OCI-LY1 (cell line): ENCODE measurements at regions not wholly inside any gene's neighbourhood (a gene's known extent, or its start where the extent isn't known, plus 50 kb on each side); places are given as distances from the start of the nearest gene placed in this dataset.

Experiments used
- H2AFZ ChIP-seq: fragments of 200-600 bp; sonication (generic), shearing (Covaris generic); 2 replicates; pipeline ENCODE4 v1.6.0; 2014; ENCODE audit warnings: antibody characterized with exemption, mild to moderate bottlenecking, low read length
- H3F3A ChIP-seq: fragments of 200-600 bp; sonication (generic), shearing (Covaris generic); 2 replicates; pipeline ENCODE4 v1.6.0; 2014; ENCODE audit warnings: mild to moderate bottlenecking, antibody characterized with exemption, low read length, moderate library complexity; ENCODE audit not compliant: insufficient read depth
- H3K27ac ChIP-seq: fragments of 200-600 bp; sonication (generic); 2 replicates; pipeline ENCODE4 v1.5.1; 2014; ENCODE audit warnings: low read length, mixed run types, mild to moderate bottlenecking, low read depth; ENCODE audit not compliant: poor library complexity, severe bottlenecking
- H3K27me3 ChIP-seq: fragments of 200-600 bp; sonication (generic); 2 replicates; pipeline ENCODE4 v1.6.0; 2014; ENCODE audit warnings: antibody characterized with exemption, mild to moderate bottlenecking, low read length, moderate library complexity; ENCODE audit not compliant: insufficient read depth
- H3K36me3 ChIP-seq: fragments of 200-600 bp; sonication (generic); 2 replicates; pipeline ENCODE4 v1.6.1; 2014; ENCODE audit warnings: mild to moderate bottlenecking, antibody characterized with exemption, low read length, moderate library complexity, mixed read lengths; ENCODE audit not compliant: insufficient read depth
- H3K4me1 ChIP-seq: fragments of 200-600 bp; sonication (generic); 2 replicates; pipeline ENCODE4 v1.5.1; 2014; ENCODE audit warnings: mild to moderate bottlenecking, low read length, moderate library complexity; ENCODE audit not compliant: insufficient read depth, severe bottlenecking
- H3K4me2 ChIP-seq: fragments of 200-600 bp; sonication (generic), shearing (Covaris generic); 2 replicates; pipeline ENCODE4 v1.6.1; 2014; ENCODE audit warnings: low read length
- H3K4me3 ChIP-seq: fragments of 200-600 bp; sonication (generic); 2 replicates; pipeline ENCODE4 v1.5.1; 2014; ENCODE audit warnings: low read length, low read depth, mild to moderate bottlenecking, mixed read lengths; ENCODE audit not compliant: poor library complexity, severe bottlenecking
- H3K79me2 ChIP-seq: fragments of 200-600 bp; shearing (Covaris generic); 2 replicates; pipeline ENCODE4 v1.6.1; 2016; ENCODE audit warnings: mixed run types, low read length, mixed read lengths; ENCODE audit not compliant: insufficient read depth
- H3K9ac ChIP-seq: fragments of 200-600 bp; sonication (generic), shearing (Covaris generic); 2 replicates; pipeline ENCODE4 v1.6.1; 2014; ENCODE audit warnings: mild to moderate bottlenecking, low read length, mixed read lengths
- H3K9me2 ChIP-seq: fragments of 200-600 bp; sonication (generic), shearing (Covaris generic); 2 replicates; pipeline ENCODE4 v1.6.1; 2014; ENCODE audit warnings: low read depth, mild to moderate bottlenecking, low read length, mixed read lengths
- H3K9me3 ChIP-seq: fragments of 200-600 bp; shearing (Covaris generic); 2 replicates; pipeline ENCODE4 v1.6.1; 2014; ENCODE audit warnings: low read length, mixed read lengths
- H4K20me1 ChIP-seq: fragments of 200-600 bp; sonication (generic), shearing (Covaris generic); 2 replicates; pipeline ENCODE4 v1.6.0; 2016; ENCODE audit warnings: mild to moderate bottlenecking, low read length; ENCODE audit not compliant: insufficient read depth
- CTCF ChIP-seq: fragments of 200-600 bp; sonication (generic), shearing (Covaris generic); IDR thresholded peaks from 2 replicates; pipeline ENCODE4 v1.5.1; 2017; ENCODE audit warnings: mild to moderate bottlenecking, antibody characterized with exemption, low read length, moderate library complexity, mixed read lengths
- EZH2 ChIP-seq: fragments of 200-600 bp; sonication (generic), shearing (Covaris generic); IDR thresholded peaks from 2 replicates; pipeline ENCODE4 v1.8.0; 2017; ENCODE audit warnings: borderline replicate concordance, mixed run types, mild to moderate bottlenecking, antibody characterized with exemption, low read length, moderate library complexity, mixed read lengths

- Histone ChIP-seq H3K9me3 (no peaks in the 10 kb centered on the region), H3K27me3 (no peaks in the 10 kb centered on the region), H3K4me2 (no peak overlapping the region), H3K4me3 (no peak overlapping the region), H3K36me3 (no peaks in the 10 kb centered on the region), H3K9ac (no peak overlapping the region), H3K4me1 (no peaks in the 10 kb centered on the region), H4K20me1 (no peaks in the 10 kb centered on the region), H3K79me2 (no peaks in the 10 kb centered on the region), H3K27ac (no peak overlapping the region), H3F3A (no peaks in the 10 kb centered on the region), H3K9me2 (no peaks in the 10 kb centered on the region), H2AFZ (no peak overlapping the region)
- TF ChIP-seq CTCF (no peak), EZH2 (no peak)
Measured at GRCh38 chr18:64806691-64807090, 657.8 kb upstream of the LINC00305 start.

- no peaks in the 10 kb centered on the region for H4K20me1 ChIP-seq
- H3K27me3 ChIP-seq = no peaks in the 10 kb centered on the region
- no peak for TF ChIP-seq CTCF
- no peak for TF ChIP-seq EZH2
Measured at GRCh38 chr18:64806232-64806631, 657.3 kb upstream of the LINC00305 start.

GRCh38 chr18:64803471-64803870, 654.6 kb upstream of the LINC00305 start:
- Histone ChIP-seq H3K4me2 (no peak overlapping the region), H2AFZ (no peak overlapping the region), H3K27me3 (no peaks in the 10 kb centered on the region), H3K4me3 (no peak overlapping the region), H3K9me2 (no peaks in the 10 kb centered on the region), H3K27ac (no peak overlapping the region), H3K79me2 (no peaks in the 10 kb centered on the region), H3K36me3 (no peaks in the 10 kb centered on the region), H3K9me3 (no peaks in the 10 kb centered on the region), H3K4me1 (peaks cover 3% of the 10 kb centered on the region), H3K9ac (no peak overlapping the region), H3F3A (no peaks in the 10 kb centered on the region), H4K20me1 (no peaks in the 10 kb centered on the region)
- TF ChIP-seq EZH2 (no peak), CTCF (no peak)

More at GRCh38 chr18:64806232-64806631, 657.3 kb upstream of the LINC00305 start:
- Histone ChIP-seq H3K9me2 (no peaks in the 10 kb centered on the region), H3F3A (no peaks in the 10 kb centered on the region), H3K4me1 (no peaks in the 10 kb centered on the region), H3K4me3 (no peak overlapping the region), H3K9ac (no peak overlapping the region), H3K4me2 (no peak overlapping the region), H3K36me3 (no peaks in the 10 kb centered on the region), H3K79me2 (no peaks in the 10 kb centered on the region), H2AFZ (no peak overlapping the region), H3K9me3 (no peaks in the 10 kb centered on the region), H3K27ac (no peak overlapping the region)
